ENCODE measurements at regions not wholly inside any gene's neighbourhood (a gene's known extent, or its start where the extent isn't known, plus 50 kb on each side); places are given as distances from the start of the nearest gene placed in this dataset.
A peak's percentile ranks its signal among the peaks of the same experiment; 100 is the strongest.

GRCh38 chr5:136526021-136526420 lies 160.7 kb upstream of the TRPC7 start:
- DNase-seq, result no peak
- in situ Hi-C loops (cut with MboI), result no loop called here
- no peaks in the 10 kb centered on the region for H3K9me2 ChIP-seq (ENCODE audit: insufficient read depth)
- H3K4me1 ChIP-seq (ENCODE audit: insufficient read depth), result no peaks in the 10 kb centered on the region
- no peak overlapping the region for H3K4me2 ChIP-seq (ENCODE audit: unreplicated experiment)
- H3K9ac ChIP-seq, result no peak overlapping the region
- H3K79me2 ChIP-seq (ENCODE audit: insufficient read depth), result no peaks in the 10 kb centered on the region
- H3K9me3 ChIP-seq (ENCODE audit: low read depth), result no peaks in the 10 kb centered on the region
- H3K27ac ChIP-seq, result no peak overlapping the region
- TF ChIP-seq EZH2 (IDR thresholded peaks at IDR 0.05; ENCODE audit: insufficient read depth, poor library complexity, severe bottlenecking), result no peak
- TF ChIP-seq EZH2phosphoT487 (IDR thresholded peaks at IDR 0.05; ENCODE audit: insufficient read depth, low read depth), result no peak
- H3K36me3 ChIP-seq (ENCODE audit: low read depth), result no peaks in the 10 kb centered on the region
- no peak overlapping the region for H3K4me3 ChIP-seq
- 57 to 67% methylated on average over 4 of the region's 4 CpGs for WGBS, 2 experiments (ENCODE audit: low coverage in 1 of 2, low lambda C conversion rate in 2 of 2, missing lambda C conversion rate in 2 of 2)
- no peaks in the 10 kb centered on the region for H4K20me1 ChIP-seq (ENCODE audit: insufficient read depth)
- H3K27me3 ChIP-seq (replicated peaks; ENCODE audit: insufficient read depth), result no peaks in the 10 kb centered on the region
- H3F3A ChIP-seq (ENCODE audit: insufficient read depth), result no peaks in the 10 kb centered on the region
- H2AFZ ChIP-seq, result no peak overlapping the region

GRCh38 chr5:136525597-136525996 lies 160.3 kb upstream of the TRPC7 start:
- Histone ChIP-seq H3K9me3 (ENCODE audit: low read depth) (no peaks in the 10 kb centered on the region), H3K27ac (no peak overlapping the region), H3K4me2 (ENCODE audit: unreplicated experiment) (no peak overlapping the region), H3K27me3 (replicated peaks; ENCODE audit: insufficient read depth) (no peaks in the 10 kb centered on the region), H3K36me3 (ENCODE audit: low read depth) (no peaks in the 10 kb centered on the region), H3K79me2 (ENCODE audit: insufficient read depth) (no peaks in the 10 kb centered on the region), H3K4me3 (no peak overlapping the region), H4K20me1 (ENCODE audit: insufficient read depth) (no peaks in the 10 kb centered on the region), H3K4me1 (ENCODE audit: insufficient read depth) (no peaks in the 10 kb centered on the region), H3F3A (ENCODE audit: insufficient read depth) (no peaks in the 10 kb centered on the region), H2AFZ (no peak overlapping the region), H3K9ac (no peak overlapping the region), H3K9me2 (ENCODE audit: insufficient read depth) (no peaks in the 10 kb centered on the region)
- DNase-seq, result no peak
- 25 to 28% methylated on average over 2 of the region's 2 CpGs for WGBS, 2 experiments (ENCODE audit: low coverage in 1 of 2, low lambda C conversion rate in 2 of 2, missing lambda C conversion rate in 2 of 2)
- TF ChIP-seq EZH2phosphoT487 (IDR thresholded peaks at IDR 0.05; ENCODE audit: insufficient read depth, low read depth) (no peak), EZH2 (IDR thresholded peaks at IDR 0.05; ENCODE audit: insufficient read depth, poor library complexity, severe bottlenecking) (no peak)
- in situ Hi-C loops (cut with MboI), result no loop called here

GRCh38 chr5:136522217-136522956 lies 157.0 kb upstream of the TRPC7 start:
- H3K4me3 ChIP-seq, result no peak overlapping the region
- no peak overlapping the region for H3K27ac ChIP-seq
- H3K4me1 ChIP-seq (ENCODE audit: insufficient read depth), result no peaks in the 10 kb centered on the region
- no peak overlapping the region for H3K4me2 ChIP-seq (ENCODE audit: unreplicated experiment)
- H3F3A ChIP-seq (ENCODE audit: insufficient read depth), result no peaks in the 10 kb centered on the region
- no peaks in the 10 kb centered on the region for H3K36me3 ChIP-seq (ENCODE audit: low read depth)
- no peaks in the 10 kb centered on the region for H3K79me2 ChIP-seq (ENCODE audit: insufficient read depth)
- no peaks in the 10 kb centered on the region for H4K20me1 ChIP-seq (ENCODE audit: insufficient read depth)
- WGBS, 2 experiments (ENCODE audit: low coverage in 1 of 2, low lambda C conversion rate in 2 of 2, missing lambda C conversion rate in 2 of 2), result 59 to 65% methylated on average over 3 of the region's 3 CpGs
- H3K9me3 ChIP-seq (ENCODE audit: low read depth), result no peaks in the 10 kb centered on the region
- H3K9ac ChIP-seq, result no peak overlapping the region
- in situ Hi-C loops (cut with MboI), result no loop called here
- DNase-seq, result no peak
- H2AFZ ChIP-seq, result no peak overlapping the region
- H3K27me3 ChIP-seq (replicated peaks; ENCODE audit: insufficient read depth), result no peaks in the 10 kb centered on the region
- H3K9me2 ChIP-seq (ENCODE audit: insufficient read depth), result no peaks in the 10 kb centered on the region
- no peak for TF ChIP-seq EZH2 (IDR thresholded peaks at IDR 0.05; ENCODE audit: insufficient read depth, poor library complexity, severe bottlenecking)
- no peak for TF ChIP-seq EZH2phosphoT487 (IDR thresholded peaks at IDR 0.05; ENCODE audit: insufficient read depth, low read depth)

GRCh38 chr5:136521696-136522095 lies 156.4 kb upstream of the TRPC7 start:
- H2AFZ ChIP-seq, result no peak overlapping the region
- no peaks in the 10 kb centered on the region for H4K20me1 ChIP-seq (ENCODE audit: insufficient read depth)
- no peak overlapping the region for H3K4me3 ChIP-seq
- TF ChIP-seq EZH2 (IDR thresholded peaks at IDR 0.05; ENCODE audit: insufficient read depth, poor library complexity, severe bottlenecking), result no peak
- no peak for TF ChIP-seq EZH2phosphoT487 (IDR thresholded peaks at IDR 0.05; ENCODE audit: insufficient read depth, low read depth)
- no peaks in the 10 kb centered on the region for H3K4me1 ChIP-seq (ENCODE audit: insufficient read depth)
- no peaks in the 10 kb centered on the region for H3K9me3 ChIP-seq (ENCODE audit: low read depth)
- no peak overlapping the region for H3K4me2 ChIP-seq (ENCODE audit: unreplicated experiment)
- in situ Hi-C loops (cut with MboI), result no loop called here
- H3K27ac ChIP-seq, result no peak overlapping the region
- H3K27me3 ChIP-seq (replicated peaks; ENCODE audit: insufficient read depth), result no peaks in the 10 kb centered on the region
- H3F3A ChIP-seq (ENCODE audit: insufficient read depth), result no peaks in the 10 kb centered on the region
- no peak for DNase-seq
- no peaks in the 10 kb centered on the region for H3K79me2 ChIP-seq (ENCODE audit: insufficient read depth)
- H3K36me3 ChIP-seq (ENCODE audit: low read depth), result no peaks in the 10 kb centered on the region
- no peak overlapping the region for H3K9ac ChIP-seq
- H3K9me2 ChIP-seq (ENCODE audit: insufficient read depth), result no peaks in the 10 kb centered on the region

- in situ Hi-C loops (cut with MboI), result no loop called here
- peak; percentile 4 for DNase-seq
- TF ChIP-seq EZH2phosphoT487 (IDR thresholded peaks at IDR 0.05; ENCODE audit: insufficient read depth, low read depth) (no peak), EZH2 (IDR thresholded peaks at IDR 0.05; ENCODE audit: insufficient read depth, poor library complexity, severe bottlenecking) (no peak)
- H3K27me3 ChIP-seq (replicated peaks; ENCODE audit: insufficient read depth), result no peaks in the 10 kb centered on the region
- no peaks in the 10 kb centered on the region for H4K20me1 ChIP-seq (ENCODE audit: insufficient read depth)
- no peaks in the 10 kb centered on the region for H3K4me1 ChIP-seq (ENCODE audit: insufficient read depth)
- no peaks in the 10 kb centered on the region for H3K79me2 ChIP-seq (ENCODE audit: insufficient read depth)
- 46 to 52% methylated on average over 3 of the region's 3 CpGs for WGBS, 2 experiments (ENCODE audit: low coverage in 1 of 2, low lambda C conversion rate in 2 of 2, missing lambda C conversion rate in 2 of 2)
- H3K4me2 ChIP-seq (ENCODE audit: unreplicated experiment), result no peak overlapping the region
- H2AFZ ChIP-seq, result no peak overlapping the region
- no peak overlapping the region for H3K9ac ChIP-seq
- H3K36me3 ChIP-seq (ENCODE audit: low read depth), result no peaks in the 10 kb centered on the region
- H3K9me3 ChIP-seq (ENCODE audit: low read depth), result no peaks in the 10 kb centered on the region
- no peak overlapping the region for H3K4me3 ChIP-seq
- H3K27ac ChIP-seq, result no peak overlapping the region
- H3K9me2 ChIP-seq (ENCODE audit: insufficient read depth), result no peaks in the 10 kb centered on the region
- H3F3A ChIP-seq (ENCODE audit: insufficient read depth), result no peaks in the 10 kb centered on the region
These were observed 153.5 kb upstream of the TRPC7 start for GRCh38 chr5:136518814-136519213.
